LNCAP (cell line): ENCODE measurements at regions not wholly inside any gene's neighbourhood (a gene's known extent, or its start where the extent isn't known, plus 50 kb on each side); places are given as distances from the start of the nearest gene placed in this dataset.

Experiments
- CTCF ChIP-seq: fragments of 450-650 bp; IDR thresholded peaks from 2 replicates; pipeline ENCODE4 v1.5.1; 2017; ENCODE audit warnings: mild to moderate bottlenecking

GRCh38 chr9:515665-516064 is 301.0 kb downstream of the DOCK8 start:
- TF ChIP-seq CTCF, result no peak

- TF ChIP-seq CTCF, result no peak
Observed at GRCh38 chr9:517993-518392, 303.3 kb downstream of the DOCK8 start.

GRCh38 chr9:518540-518939 is 303.9 kb downstream of the DOCK8 start:
- no peak for TF ChIP-seq CTCF

GRCh38 chr9:519579-519978 is 304.9 kb downstream of the DOCK8 start:
- TF ChIP-seq CTCF, result no peak

GRCh38 chr9:520302-520701 is 305.6 kb downstream of the DOCK8 start:
- no peak for TF ChIP-seq CTCF

- no peak for TF ChIP-seq CTCF
Observed at GRCh38 chr9:522190-522589, 307.5 kb downstream of the DOCK8 start.

GRCh38 chr9:522658-523057 is 308.0 kb downstream of the DOCK8 start:
- no peak for TF ChIP-seq CTCF

GRCh38 chr9:523444-523843 is 308.8 kb downstream of the DOCK8 start:
- TF ChIP-seq CTCF, result no peak
